Hepatocyte (in vitro differentiated cells): ENCODE measurements at regions not wholly inside any gene's neighbourhood (a gene's known extent, or its start where the extent isn't known, plus 50 kb on each side); places are given as distances from the start of the nearest gene placed in this dataset.

Experiments
- EZH2 ChIP-seq: fragments of 200-600 bp; sonication (generic); IDR thresholded peaks from 2 replicates; pipeline ENCODE4 v1.6.1; 2016; ENCODE audit warnings: antibody characterized with exemption, mild to moderate bottlenecking, borderline replicate concordance
- EZH2phosphoT487 ChIP-seq: fragments of 200-600 bp; sonication (generic); IDR thresholded peaks from one replicate; pipeline ENCODE4 v1.6.1; 2018; ENCODE audit warnings: antibody characterized with exemption, mild to moderate bottlenecking, low read depth, moderate library complexity; ENCODE audit not compliant: unreplicated experiment, severe bottlenecking
- TF ChIP-seq, protein P1 (sequence below): fragments of 200-600 bp; sonication (generic); IDR thresholded peaks from 2 replicates; pipeline ENCODE4 v1.5.1; 2016; ENCODE audit warnings: antibody characterized with exemption, mild to moderate bottlenecking; ENCODE audit not compliant: poor library complexity

DNA sequence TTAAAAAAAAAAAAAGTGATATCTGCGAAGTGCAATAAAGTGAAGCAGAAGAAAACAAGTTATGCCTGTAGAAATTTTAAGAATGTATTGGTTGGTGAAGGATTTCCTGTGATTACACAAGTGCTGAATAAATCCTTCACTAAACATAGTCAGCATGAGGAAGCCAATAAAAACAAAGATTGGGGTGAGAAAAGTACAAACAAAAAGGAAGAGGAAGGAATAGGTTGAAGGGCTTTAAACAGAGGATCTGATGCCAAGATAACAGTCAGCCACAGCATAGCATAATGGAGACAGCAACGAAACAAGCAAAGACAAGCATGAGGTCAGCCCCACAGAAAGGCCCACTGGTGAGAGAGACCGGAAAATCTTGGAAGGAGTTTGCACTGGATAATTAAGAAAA is 372.2 kb downstream of the ADAM29 start:
- TF ChIP-seq, protein P1, sequence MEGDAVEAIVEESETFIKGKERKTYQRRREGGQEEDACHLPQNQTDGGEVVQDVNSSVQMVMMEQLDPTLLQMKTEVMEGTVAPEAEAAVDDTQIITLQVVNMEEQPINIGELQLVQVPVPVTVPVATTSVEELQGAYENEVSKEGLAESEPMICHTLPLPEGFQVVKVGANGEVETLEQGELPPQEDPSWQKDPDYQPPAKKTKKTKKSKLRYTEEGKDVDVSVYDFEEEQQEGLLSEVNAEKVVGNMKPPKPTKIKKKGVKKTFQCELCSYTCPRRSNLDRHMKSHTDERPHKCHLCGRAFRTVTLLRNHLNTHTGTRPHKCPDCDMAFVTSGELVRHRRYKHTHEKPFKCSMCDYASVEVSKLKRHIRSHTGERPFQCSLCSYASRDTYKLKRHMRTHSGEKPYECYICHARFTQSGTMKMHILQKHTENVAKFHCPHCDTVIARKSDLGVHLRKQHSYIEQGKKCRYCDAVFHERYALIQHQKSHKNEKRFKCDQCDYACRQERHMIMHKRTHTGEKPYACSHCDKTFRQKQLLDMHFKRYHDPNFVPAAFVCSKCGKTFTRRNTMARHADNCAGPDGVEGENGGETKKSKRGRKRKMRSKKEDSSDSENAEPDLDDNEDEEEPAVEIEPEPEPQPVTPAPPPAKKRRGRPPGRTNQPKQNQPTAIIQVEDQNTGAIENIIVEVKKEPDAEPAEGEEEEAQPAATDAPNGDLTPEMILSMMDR = no peak
- TF ChIP-seq EZH2 (no peak), EZH2phosphoT487 (no peak)
